ENCODE measurements at regions not wholly inside any gene's neighbourhood (a gene's known extent, or its start where the extent isn't known, plus 50 kb on each side); places are given as distances from the start of the nearest gene placed in this dataset.

- TF ChIP-seq GATA2 (IDR thresholded peaks at IDR 0.05; ENCODE audit: low read depth, low read length) (no peak), GATA3 (IDR thresholded peaks at IDR 0.05; ENCODE audit: low read depth, low read length) (no peak)
Measured at GRCh38 chr22:48035897-48036296, 1273.4 kb downstream of the TBC1D22A start.
